ENCODE measurements at regions not wholly inside any gene's neighbourhood (a gene's known extent, or its start where the extent isn't known, plus 50 kb on each side); places are given as distances from the start of the nearest gene placed in this dataset.

- Histone ChIP-seq H3K4me3 (ENCODE audit: low read depth in 1 of 2, low read length in 2 of 2) (no peak overlapping the region), H3K9me3 (ENCODE audit: control insufficient read depth in 1 of 2, low read length in 2 of 2) (no peaks in the 10 kb centered on the region), H3K27me3 (ENCODE audit: low read depth, low read length) (no peaks in the 10 kb centered on the region), H3K4me1 (ENCODE audit: control insufficient read depth in 1 of 2, insufficient read depth in 2 of 2, low read length in 2 of 2) (no peaks in the 10 kb centered on the region), H3K36me3 (ENCODE audit: control insufficient read depth in 1 of 2, insufficient read depth in 2 of 2, low read length in 2 of 2) (no peaks in the 10 kb centered on the region), H3K27ac (ENCODE audit: low read length) (no peak overlapping the region)
Measured at GRCh38 chr6:4368649-4369048, 233.3 kb upstream of the ECI2 start.

- no peaks in the 10 kb centered on the region for H3K4me1 ChIP-seq (ENCODE audit: control insufficient read depth in 1 of 2, insufficient read depth in 2 of 2, low read length in 2 of 2)
- H3K36me3 ChIP-seq (ENCODE audit: control insufficient read depth in 1 of 2, insufficient read depth in 2 of 2, low read length in 2 of 2) = no peaks in the 10 kb centered on the region
- no peaks in the 10 kb centered on the region for H3K27me3 ChIP-seq (ENCODE audit: low read depth, low read length)
- no peaks in the 10 kb centered on the region for H3K9me3 ChIP-seq (ENCODE audit: control insufficient read depth in 1 of 2, low read length in 2 of 2)
- H3K4me3 ChIP-seq (ENCODE audit: low read depth in 1 of 2, low read length in 2 of 2) = no peak overlapping the region
- H3K27ac ChIP-seq (ENCODE audit: low read length) = no peak overlapping the region
Measured at GRCh38 chr6:4367643-4368042, 232.3 kb upstream of the ECI2 start.

GRCh38 chr6:4366635-4367395 lies 231.4 kb upstream of the ECI2 start:
- H3K27me3 ChIP-seq (ENCODE audit: low read depth, low read length) = no peaks in the 10 kb centered on the region
- no peak overlapping the region for H3K27ac ChIP-seq (ENCODE audit: low read length)
- no peak overlapping the region for H3K4me3 ChIP-seq (ENCODE audit: low read depth in 1 of 2, low read length in 2 of 2)
- no peaks in the 10 kb centered on the region for H3K9me3 ChIP-seq (ENCODE audit: control insufficient read depth in 1 of 2, low read length in 2 of 2)
- H3K36me3 ChIP-seq (ENCODE audit: control insufficient read depth in 1 of 2, insufficient read depth in 2 of 2, low read length in 2 of 2) = no peaks in the 10 kb centered on the region
- H3K4me1 ChIP-seq (ENCODE audit: control insufficient read depth in 1 of 2, insufficient read depth in 2 of 2, low read length in 2 of 2) = no peaks in the 10 kb centered on the region

GRCh38 chr6:4365686-4366085 lies 230.3 kb upstream of the ECI2 start:
- H3K4me1 ChIP-seq (ENCODE audit: control insufficient read depth in 1 of 2, insufficient read depth in 2 of 2, low read length in 2 of 2) = no peaks in the 10 kb centered on the region
- H3K27me3 ChIP-seq (ENCODE audit: low read depth, low read length) = no peaks in the 10 kb centered on the region
- H3K27ac ChIP-seq (ENCODE audit: low read length) = no peak overlapping the region

GRCh38 chr6:4364711-4365110 lies 229.3 kb upstream of the ECI2 start:
- no peaks in the 10 kb centered on the region for H3K27me3 ChIP-seq (ENCODE audit: low read depth, low read length)
- H3K9me3 ChIP-seq (ENCODE audit: control insufficient read depth in 1 of 2, low read length in 2 of 2) = no peaks in the 10 kb centered on the region
- H3K27ac ChIP-seq (ENCODE audit: low read length) = no peak overlapping the region
- H3K4me1 ChIP-seq (ENCODE audit: control insufficient read depth in 1 of 2, insufficient read depth in 2 of 2, low read length in 2 of 2) = no peaks in the 10 kb centered on the region
- H3K4me3 ChIP-seq (ENCODE audit: low read depth in 1 of 2, low read length in 2 of 2) = no peak overlapping the region
- no peaks in the 10 kb centered on the region for H3K36me3 ChIP-seq (ENCODE audit: control insufficient read depth in 1 of 2, insufficient read depth in 2 of 2, low read length in 2 of 2)

More at GRCh38 chr6:4365686-4366085, 230.3 kb upstream of the ECI2 start:
- no peaks in the 10 kb centered on the region for H3K9me3 ChIP-seq (ENCODE audit: control insufficient read depth in 1 of 2, low read length in 2 of 2)
- no peaks in the 10 kb centered on the region for H3K36me3 ChIP-seq (ENCODE audit: control insufficient read depth in 1 of 2, insufficient read depth in 2 of 2, low read length in 2 of 2)
- H3K4me3 ChIP-seq (ENCODE audit: low read depth in 1 of 2, low read length in 2 of 2) = no peak overlapping the region

DNA sequence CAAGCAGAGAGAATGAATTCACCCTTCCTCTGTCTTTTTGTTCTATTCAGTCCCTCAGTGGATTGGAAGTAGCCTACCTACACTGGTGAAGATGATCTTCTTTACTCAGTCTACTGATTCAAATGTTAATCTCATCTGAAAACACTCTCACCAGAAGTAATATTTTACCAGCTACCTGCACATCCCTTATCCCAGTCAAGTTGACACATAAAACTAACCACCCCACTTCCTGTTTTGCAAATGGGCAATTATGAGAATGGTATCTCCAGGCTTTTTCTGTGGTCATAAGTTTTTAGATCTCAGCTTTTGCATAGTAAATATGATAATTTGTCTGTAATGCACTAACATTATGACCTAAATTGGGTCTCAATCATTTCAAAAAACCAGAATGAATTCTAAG lies 228.8 kb upstream of the ECI2 start:
- Histone ChIP-seq H3K36me3 (ENCODE audit: control insufficient read depth in 1 of 2, insufficient read depth in 2 of 2, low read length in 2 of 2) (no peaks in the 10 kb centered on the region), H3K4me3 (ENCODE audit: low read depth in 1 of 2, low read length in 2 of 2) (no peak overlapping the region), H3K27me3 (ENCODE audit: low read depth, low read length) (no peaks in the 10 kb centered on the region), H3K27ac (ENCODE audit: low read length) (no peak overlapping the region), H3K4me1 (ENCODE audit: control insufficient read depth in 1 of 2, insufficient read depth in 2 of 2, low read length in 2 of 2) (no peaks in the 10 kb centered on the region), H3K9me3 (ENCODE audit: control insufficient read depth in 1 of 2, low read length in 2 of 2) (no peaks in the 10 kb centered on the region)

DNA sequence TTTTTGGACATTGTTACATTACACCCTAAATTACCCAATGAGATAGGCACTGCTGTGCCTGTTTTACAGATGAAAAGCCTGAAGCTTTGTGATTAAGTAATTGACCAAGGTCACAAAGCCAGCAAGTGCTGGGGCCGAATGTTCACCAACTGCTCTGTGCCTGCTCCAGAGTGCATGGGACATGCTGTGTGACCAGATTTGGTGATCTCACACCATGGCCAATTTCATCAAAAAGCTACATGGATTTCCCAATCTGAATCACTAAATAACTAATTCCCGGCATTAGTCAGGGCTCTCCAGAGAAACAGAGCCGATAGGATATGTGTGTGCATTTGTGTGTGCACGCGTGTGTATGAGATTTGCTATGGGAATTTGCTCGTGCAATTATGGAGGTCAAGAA lies 228.3 kb upstream of the ECI2 start:
- H3K36me3 ChIP-seq (ENCODE audit: control insufficient read depth in 1 of 2, insufficient read depth in 2 of 2, low read length in 2 of 2) = no peaks in the 10 kb centered on the region
- no peak overlapping the region for H3K27ac ChIP-seq (ENCODE audit: low read length)
- no peak overlapping the region for H3K4me3 ChIP-seq (ENCODE audit: low read depth in 1 of 2, low read length in 2 of 2)
- no peaks in the 10 kb centered on the region for H3K27me3 ChIP-seq (ENCODE audit: low read depth, low read length)
- no peaks in the 10 kb centered on the region for H3K9me3 ChIP-seq (ENCODE audit: control insufficient read depth in 1 of 2, low read length in 2 of 2)
- no peaks in the 10 kb centered on the region for H3K4me1 ChIP-seq (ENCODE audit: control insufficient read depth in 1 of 2, insufficient read depth in 2 of 2, low read length in 2 of 2)

- H3K4me1 ChIP-seq (ENCODE audit: control insufficient read depth in 1 of 2, insufficient read depth in 2 of 2, low read length in 2 of 2) = no peaks in the 10 kb centered on the region
- H3K27ac ChIP-seq (ENCODE audit: low read length) = no peak overlapping the region
- no peaks in the 10 kb centered on the region for H3K36me3 ChIP-seq (ENCODE audit: control insufficient read depth in 1 of 2, insufficient read depth in 2 of 2, low read length in 2 of 2)
- H3K4me3 ChIP-seq (ENCODE audit: low read depth in 1 of 2, low read length in 2 of 2) = no peak overlapping the region
- H3K27me3 ChIP-seq (ENCODE audit: low read depth, low read length) = no peaks in the 10 kb centered on the region
- no peaks in the 10 kb centered on the region for H3K9me3 ChIP-seq (ENCODE audit: control insufficient read depth in 1 of 2, low read length in 2 of 2)
Measured at GRCh38 chr6:4362326-4362725, 227.0 kb upstream of the ECI2 start.

- H3K36me3 ChIP-seq (ENCODE audit: control insufficient read depth in 1 of 2, insufficient read depth in 2 of 2, low read length in 2 of 2) = no peaks in the 10 kb centered on the region
- no peaks in the 10 kb centered on the region for H3K27me3 ChIP-seq (ENCODE audit: low read depth, low read length)
- H3K27ac ChIP-seq (ENCODE audit: low read length) = no peak overlapping the region
- H3K4me1 ChIP-seq (ENCODE audit: control insufficient read depth in 1 of 2, insufficient read depth in 2 of 2, low read length in 2 of 2) = no peaks in the 10 kb centered on the region
- no peak overlapping the region for H3K4me3 ChIP-seq (ENCODE audit: low read depth in 1 of 2, low read length in 2 of 2)
- H3K9me3 ChIP-seq (ENCODE audit: control insufficient read depth in 1 of 2, low read length in 2 of 2) = no peaks in the 10 kb centered on the region
Measured at GRCh38 chr6:4360920-4361319, 225.5 kb upstream of the ECI2 start.

DNA sequence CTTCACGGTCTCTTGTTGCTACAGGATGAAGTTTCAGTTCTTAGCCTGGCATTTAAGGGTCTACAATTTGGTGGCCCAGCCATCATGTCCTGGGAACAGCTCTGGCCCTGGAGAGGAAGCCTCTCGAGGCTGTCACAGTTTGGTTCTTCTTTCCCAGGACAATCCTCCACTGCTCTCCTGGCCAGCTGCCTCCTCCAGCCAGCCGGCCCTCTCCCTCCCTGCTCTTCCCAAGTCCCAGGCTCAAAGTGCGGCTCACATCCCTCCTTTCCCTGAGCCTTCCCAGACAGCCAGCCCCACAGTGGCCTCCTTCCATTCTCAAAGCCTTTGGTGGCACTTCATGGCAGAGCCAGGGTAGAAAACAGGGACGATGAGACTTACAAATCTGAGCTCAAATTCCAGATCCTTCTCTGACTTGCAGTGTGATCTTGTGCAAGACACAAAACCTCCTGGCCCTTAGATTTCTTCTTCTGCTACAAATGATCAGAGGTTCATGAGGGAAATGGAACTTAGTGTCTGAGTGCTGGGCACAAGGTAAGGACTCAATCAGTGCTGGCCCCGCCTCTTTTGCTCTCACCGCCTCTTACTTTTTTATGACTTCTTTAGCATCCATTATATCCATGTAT lies 223.8 kb upstream of the ECI2 start:
- Histone ChIP-seq H3K27ac (ENCODE audit: low read length) (peak overlapping the region; percentile 16), H3K36me3 (ENCODE audit: control insufficient read depth in 1 of 2, insufficient read depth in 2 of 2, low read length in 2 of 2) (no peaks in the 10 kb centered on the region), H3K4me3 (ENCODE audit: low read depth in 1 of 2, low read length in 2 of 2) (no peak overlapping the region), H3K4me1 (ENCODE audit: control insufficient read depth in 1 of 2, insufficient read depth in 2 of 2, low read length in 2 of 2) (no peaks in the 10 kb centered on the region), H3K27me3 (ENCODE audit: low read depth, low read length) (no peaks in the 10 kb centered on the region), H3K9me3 (ENCODE audit: control insufficient read depth in 1 of 2, low read length in 2 of 2) (no peaks in the 10 kb centered on the region)

DNA sequence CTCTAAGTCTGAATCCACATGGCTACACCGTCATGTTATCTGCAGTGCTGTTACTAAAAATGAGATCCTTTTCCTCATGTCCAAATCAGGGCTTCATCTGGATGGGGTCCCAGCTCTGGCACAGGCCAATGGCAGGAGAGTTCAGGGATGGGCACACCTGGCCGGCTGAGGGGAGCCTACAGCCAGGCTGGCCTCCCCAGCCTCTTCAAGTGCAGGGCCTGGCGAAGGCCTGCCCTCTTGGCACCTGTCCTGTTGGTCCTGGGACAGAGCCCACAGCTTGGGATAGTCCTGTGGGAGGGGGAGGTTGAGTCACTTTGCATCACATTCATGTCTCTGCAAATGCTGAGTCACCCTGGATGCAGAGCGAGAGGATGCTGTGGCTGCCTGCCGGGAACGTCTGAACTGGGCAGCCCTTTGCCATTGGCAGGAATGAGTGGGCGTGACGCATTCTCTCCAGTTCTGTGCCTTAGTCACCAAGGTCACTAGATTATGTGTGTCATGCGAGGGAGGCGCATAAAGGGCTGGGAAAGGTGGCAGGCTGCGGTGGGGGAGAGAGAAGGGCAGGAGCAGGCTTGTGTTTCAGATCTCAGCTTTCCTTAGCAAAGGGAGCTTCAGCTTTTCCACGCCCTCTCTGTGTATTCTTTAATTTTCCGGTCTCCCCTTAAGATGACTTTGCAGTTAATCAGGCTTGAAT lies 223.2 kb upstream of the ECI2 start:
- no peaks in the 10 kb centered on the region for H3K9me3 ChIP-seq (ENCODE audit: control insufficient read depth in 1 of 2, low read length in 2 of 2)
- H3K4me3 ChIP-seq (ENCODE audit: low read depth in 1 of 2, low read length in 2 of 2) = no peak overlapping the region
- no peaks in the 10 kb centered on the region for H3K27me3 ChIP-seq (ENCODE audit: low read depth, low read length)
- peak overlapping the region; percentile 16 for H3K27ac ChIP-seq (ENCODE audit: low read length)
- no peaks in the 10 kb centered on the region for H3K36me3 ChIP-seq (ENCODE audit: control insufficient read depth in 1 of 2, insufficient read depth in 2 of 2, low read length in 2 of 2)
- no peaks in the 10 kb centered on the region for H3K4me1 ChIP-seq (ENCODE audit: control insufficient read depth in 1 of 2, insufficient read depth in 2 of 2, low read length in 2 of 2)

Measured in muscle layer of duodenum (tissue), 2 donors.